PC-3 (cell line): ENCODE measurements at regions not wholly inside any gene's neighbourhood (a gene's known extent, or its start where the extent isn't known, plus 50 kb on each side); places are given as distances from the start of the nearest gene placed in this dataset.
"Not testable (repeated sequence)": the region's sequence is repeated elsewhere in the genome, so short reads cannot be mapped to it uniquely, and the experiment has no call there.

Experiments
- ATAC-seq: fragments of 200-7000 bp; cut with Tn5 transposase; 2 replicates; pipeline ENCODE4 v1.9.1; 2020; ENCODE audit warnings: mild to moderate bottlenecking, moderate library complexity
- BruUV-seq: library from RNA; stranded (reverse); fragments of 400-500 nt; replicated peaks from 2 replicates; lab custom pipeline; 2021; lab: Mats Ljungman, UMichigan
- CTCF ChIA-PET: fragments of 300-600 bp; sonication (Branson Sonifier 250); formaldehyde crosslinking; loops from one replicate; lab custom pipeline; 2022; ENCODE audit warnings: antibody characterized with exemption; lab: Charles Lee
- POLR2A ChIA-PET: fragments of 300-600 bp; sonication (Branson Sonifier 250); formaldehyde crosslinking; loops from one replicate; lab custom pipeline; 2022; ENCODE audit warnings: antibody characterized with exemption; ENCODE audit not compliant: unreplicated experiment; lab: Charles Lee
- DNase-seq: peaks from one replicate; pipeline ENCODE4 v3.0.0-alpha.2; 2015
- H2AFZ ChIP-seq: fragments of 300-600 bp; sonication (generic); 2 replicates; pipeline ENCODE4 v1.6.0; 2016; ENCODE audit warnings: antibody characterized with exemption, low read length
- H3F3A ChIP-seq: fragments of 300-600 bp; sonication (generic); one replicate; pipeline ENCODE4 v1.6.0; 2017; ENCODE audit warnings: antibody characterized with exemption, low read length, control low read depth, mild to moderate bottlenecking; ENCODE audit not compliant: unreplicated experiment
- H3K27ac ChIP-seq: fragments of 300-600 bp; sonication (generic); 2 replicates; pipeline ENCODE4 v1.5.1; 2016; ENCODE audit warnings: mild to moderate bottlenecking, low read length
- H3K27me3 ChIP-seq: fragments of 300-600 bp; sonication (generic); 2 replicates; pipeline ENCODE4 v1.6.1; 2016; ENCODE audit warnings: low read length, mixed read lengths
- H3K36me3 ChIP-seq: fragments of 300-600 bp; sonication (generic); 2 replicates; pipeline ENCODE4 v1.6.1; 2016; ENCODE audit warnings: low read depth, mixed run types, low read length, mixed read lengths
- H3K4me1 ChIP-seq: fragments of 300-600 bp; sonication (generic); 2 replicates; pipeline ENCODE4 v1.5.1; 2016; ENCODE audit warnings: low read length; ENCODE audit not compliant: insufficient read depth
- H3K4me2 ChIP-seq: fragments of 300-600 bp; sonication (generic); 2 replicates; pipeline ENCODE4 v1.6.0; 2016; ENCODE audit warnings: low read length
- H3K4me3 ChIP-seq: fragments of 300-600 bp; sonication (generic); 2 replicates; pipeline ENCODE4 v1.5.1; 2016; ENCODE audit warnings: mild to moderate bottlenecking, low read length, mixed read lengths
- H3K79me2 ChIP-seq: fragments of 300-600 bp; sonication (generic); 2 replicates; pipeline ENCODE4 v1.6.1; 2017; ENCODE audit warnings: low read length, mixed read lengths
- H3K9ac ChIP-seq: fragments of 300-600 bp; sonication (generic); 2 replicates; pipeline ENCODE4 v1.6.0; 2016; ENCODE audit warnings: mild to moderate bottlenecking, low read length
- H3K9me2 ChIP-seq: fragments of 300-600 bp; sonication (generic); replicated peaks from 2 replicates; pipeline ENCODE4 v1.6.1; 2016; ENCODE audit warnings: mixed run types, low read length, mixed read lengths
- H3K9me3 ChIP-seq: fragments of 300-600 bp; sonication (generic); 2 replicates; pipeline ENCODE4 v1.6.1; 2016; ENCODE audit warnings: low read length, mixed read lengths
- H4K20me1 ChIP-seq: fragments of 300-600 bp; sonication (generic); 2 replicates; pipeline ENCODE4 v1.6.1; 2016; ENCODE audit warnings: low read length, mixed read lengths
- EZH2 ChIP-seq: fragments of 300-600 bp; sonication (generic); IDR thresholded peaks from one replicate; pipeline ENCODE4 v1.6.1; 2017; ENCODE audit warnings: antibody characterized with exemption, mild to moderate bottlenecking, low read length; ENCODE audit not compliant: unreplicated experiment
- EZH2phosphoT487 ChIP-seq: fragments of 300-600 bp; sonication (generic); IDR thresholded peaks from 2 replicates; pipeline ENCODE4 v1.6.1; 2018; ENCODE audit warnings: mild to moderate bottlenecking, antibody characterized with exemption, low read length, borderline replicate concordance
- intact Hi-C: fragments of 100-400 bp; cut with micrococcal nuclease; formaldehyde crosslinking; loops from 2 replicates; pipeline ENCODE4 v1.9.0; 2023
- TF ChIP-seq, protein P1 (sequence below): fragments of 300-600 bp; sonication (generic); conservative IDR thresholded peaks from 2 replicates; pipeline ENCODE4 v1.5.1; 2017; ENCODE audit warnings: antibody characterized with exemption, low read depth, mild to moderate bottlenecking, low read length

DNA sequence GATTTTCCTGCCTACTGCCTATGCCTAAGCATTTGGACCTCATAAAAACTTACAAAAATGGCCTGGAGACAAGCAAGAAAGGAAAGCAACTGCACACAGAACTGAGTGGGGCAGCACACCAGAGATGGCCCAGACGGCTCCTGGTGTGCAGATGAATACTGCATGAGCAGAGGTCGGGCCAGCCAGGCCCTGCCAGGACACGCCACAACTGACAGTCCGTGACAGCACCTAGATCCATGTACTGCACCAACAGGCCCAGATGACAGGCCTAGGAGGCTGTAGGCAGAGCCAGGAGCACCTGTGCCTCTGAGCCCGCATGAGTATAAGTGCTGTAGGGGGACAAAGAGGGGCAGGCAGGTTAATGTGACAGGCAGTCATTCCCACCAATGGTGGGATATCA is 160.2 kb downstream of the IGLL1 start:
- H4K20me1 ChIP-seq = no peaks in the 10 kb centered on the region
- H3K27me3 ChIP-seq = peaks cover 11% of the 10 kb centered on the region
- no peaks in the 10 kb centered on the region for H3F3A ChIP-seq
- no TSS peak for BruUV-seq
- ChIA-PET POLR2A (no interaction called here), CTCF (no interaction called here)
- no peak overlapping the region for H3K4me2 ChIP-seq
- H3K9me2 ChIP-seq = no peaks in the 10 kb centered on the region
- H3K9ac ChIP-seq = no peak overlapping the region
- H3K4me1 ChIP-seq = no peaks in the 10 kb centered on the region
- no peak overlapping the region for H3K27ac ChIP-seq
- no peaks in the 10 kb centered on the region for H3K36me3 ChIP-seq
- no peak overlapping the region for H2AFZ ChIP-seq
- H3K79me2 ChIP-seq = no peaks in the 10 kb centered on the region
- DNase-seq = no peak
- intact Hi-C loops = no loop called here
- no peaks in the 10 kb centered on the region for H3K9me3 ChIP-seq
- no peak for ATAC-seq
- TF ChIP-seq, protein P1, sequence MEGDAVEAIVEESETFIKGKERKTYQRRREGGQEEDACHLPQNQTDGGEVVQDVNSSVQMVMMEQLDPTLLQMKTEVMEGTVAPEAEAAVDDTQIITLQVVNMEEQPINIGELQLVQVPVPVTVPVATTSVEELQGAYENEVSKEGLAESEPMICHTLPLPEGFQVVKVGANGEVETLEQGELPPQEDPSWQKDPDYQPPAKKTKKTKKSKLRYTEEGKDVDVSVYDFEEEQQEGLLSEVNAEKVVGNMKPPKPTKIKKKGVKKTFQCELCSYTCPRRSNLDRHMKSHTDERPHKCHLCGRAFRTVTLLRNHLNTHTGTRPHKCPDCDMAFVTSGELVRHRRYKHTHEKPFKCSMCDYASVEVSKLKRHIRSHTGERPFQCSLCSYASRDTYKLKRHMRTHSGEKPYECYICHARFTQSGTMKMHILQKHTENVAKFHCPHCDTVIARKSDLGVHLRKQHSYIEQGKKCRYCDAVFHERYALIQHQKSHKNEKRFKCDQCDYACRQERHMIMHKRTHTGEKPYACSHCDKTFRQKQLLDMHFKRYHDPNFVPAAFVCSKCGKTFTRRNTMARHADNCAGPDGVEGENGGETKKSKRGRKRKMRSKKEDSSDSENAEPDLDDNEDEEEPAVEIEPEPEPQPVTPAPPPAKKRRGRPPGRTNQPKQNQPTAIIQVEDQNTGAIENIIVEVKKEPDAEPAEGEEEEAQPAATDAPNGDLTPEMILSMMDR = no peak
- TF ChIP-seq EZH2phosphoT487 = no peak
- TF ChIP-seq EZH2 = no peak
- no peak overlapping the region for H3K4me3 ChIP-seq

- H3K27me3 ChIP-seq = peaks cover 11% of the 10 kb centered on the region
- no peaks in the 10 kb centered on the region for H3F3A ChIP-seq
- H3K27ac ChIP-seq = no peak overlapping the region
- no peaks in the 10 kb centered on the region for H4K20me1 ChIP-seq
- H3K4me2 ChIP-seq = no peak overlapping the region
- ChIA-PET POLR2A (no interaction called here), CTCF (no interaction called here)
- H3K79me2 ChIP-seq = no peaks in the 10 kb centered on the region
- H3K9me3 ChIP-seq = no peaks in the 10 kb centered on the region
- BruUV-seq = no TSS peak
- intact Hi-C loops = no loop called here
- no peak for ATAC-seq
- DNase-seq = no peak
- TF ChIP-seq EZH2phosphoT487 = no peak
- TF ChIP-seq EZH2 = no peak
- TF ChIP-seq, protein P1 = no peak
- no peaks in the 10 kb centered on the region for H3K36me3 ChIP-seq
- no peaks in the 10 kb centered on the region for H3K9me2 ChIP-seq
- H3K4me3 ChIP-seq = no peak overlapping the region
- no peak overlapping the region for H3K9ac ChIP-seq
- H2AFZ ChIP-seq = no peak overlapping the region
- no peaks in the 10 kb centered on the region for H3K4me1 ChIP-seq
Measured at GRCh38 chr22:23419171-23419570, 160.9 kb downstream of the IGLL1 start.

- DNase-seq = no peak
- TF ChIP-seq EZH2 (no peak), EZH2phosphoT487 (no peak)
- TF ChIP-seq, protein P1 = no peak
- Histone ChIP-seq H3K9ac (no peak overlapping the region), H3K79me2 (no peaks in the 10 kb centered on the region), H3K27me3 (peaks cover 11% of the 10 kb centered on the region), H3K4me1 (no peaks in the 10 kb centered on the region), H3K9me3 (no peaks in the 10 kb centered on the region), H3K9me2 (no peaks in the 10 kb centered on the region), H3F3A (no peaks in the 10 kb centered on the region), H3K4me3 (no peak overlapping the region), H3K4me2 (no peak overlapping the region), H4K20me1 (no peaks in the 10 kb centered on the region), H3K36me3 (no peaks in the 10 kb centered on the region), H3K27ac (no peak overlapping the region), H2AFZ (no peak overlapping the region)
- no peak for ATAC-seq
- no TSS peak for BruUV-seq
- CTCF ChIA-PET = no interaction called here
- intact Hi-C loops = no loop called here
- POLR2A ChIA-PET = no interaction called here
Measured at GRCh38 chr22:23418159-23418788, 161.8 kb downstream of the IGLL1 start.

GRCh38 chr22:23417327-23417726 is 162.8 kb downstream of the IGLL1 start:
- H3K9me3 ChIP-seq, H3K36me3 ChIP-seq, intact Hi-C loops, H3K27ac ChIP-seq, POLR2A ChIA-PET, H3K4me1 ChIP-seq, H3K9ac ChIP-seq, H3K9me2 ChIP-seq, BruUV-seq, H3F3A ChIP-seq, CTCF ChIA-PET, ATAC-seq, H3K4me2 ChIP-seq, DNase-seq, H3K79me2 ChIP-seq, H3K4me3 ChIP-seq, H2AFZ ChIP-seq, H4K20me1 ChIP-seq: not testable (repeated sequence)
- H3K27me3 ChIP-seq = peaks cover 11% of the 10 kb centered on the region
